GM23338 (cell line): ENCODE measurements at regions not wholly inside any gene's neighbourhood (a gene's known extent, or its start where the extent isn't known, plus 50 kb on each side); places are given as distances from the start of the nearest gene placed in this dataset.

Experiments
- ATAC-seq: fragments of 200-7000 bp; cut with Tn5 transposase; 3 replicates; pipeline ENCODE4 v1.9.1; 2020
- DNase-seq: peaks from one replicate; pipeline ENCODE4 v3.0.0-alpha.2; 2015; ENCODE audit warnings: low spot score
- H2AFZ ChIP-seq: fragments of 200-600 bp; sonication (generic); 2 replicates; pipeline ENCODE4 v1.8.0; 2016; ENCODE audit warnings: antibody characterized with exemption, mild to moderate bottlenecking, moderate library complexity
- H3F3A ChIP-seq: fragments of 200-600 bp; sonication (generic); replicated peaks from 2 replicates; pipeline ENCODE4 v1.8.0; 2017; ENCODE audit warnings: antibody characterized with exemption, mixed run types, low read depth
- H3K27ac ChIP-seq: fragments of 200-600 bp; sonication (generic); 2 replicates; pipeline ENCODE4 v1.6.1; 2016; ENCODE audit warnings: low read depth
- H3K27me3 ChIP-seq: fragments of 200-600 bp; sonication (generic); 2 replicates; pipeline ENCODE4 v1.8.0; 2016; ENCODE audit warnings: mild to moderate bottlenecking, mixed run types, moderate library complexity; ENCODE audit not compliant: insufficient read depth
- H3K36me3 ChIP-seq: fragments of 200-600 bp; sonication (generic); 2 replicates; pipeline ENCODE4 v1.8.0; 2016; ENCODE audit warnings: mild to moderate bottlenecking; ENCODE audit not compliant: insufficient read depth
- H3K4me1 ChIP-seq: fragments of 200-600 bp; sonication (generic); 2 replicates; pipeline ENCODE4 v1.8.0; 2016; ENCODE audit warnings: mild to moderate bottlenecking, moderate library complexity; ENCODE audit not compliant: insufficient read depth
- H3K4me2 ChIP-seq: fragments of 200-600 bp; sonication (generic); 2 replicates; pipeline ENCODE4 v1.7.1; 2017; ENCODE audit warnings: mixed run types
- H3K4me3 ChIP-seq: fragments of 200-600 bp; sonication (generic); 2 replicates; pipeline ENCODE4 v1.6.1; 2016; ENCODE audit warnings: mixed run types
- H3K79me2 ChIP-seq: fragments of 200-600 bp; sonication (generic); replicated peaks from 2 replicates; pipeline ENCODE4 v1.8.0; 2017; ENCODE audit warnings: mild to moderate bottlenecking; ENCODE audit not compliant: insufficient read depth
- H3K9me2 ChIP-seq: fragments of 200-600 bp; sonication (generic); 2 replicates; pipeline ENCODE4 v1.8.0; 2017; ENCODE audit not compliant: insufficient read depth
- H4K20me1 ChIP-seq: fragments of 200-600 bp; sonication (generic); replicated peaks from 2 replicates; pipeline ENCODE4 v1.8.0; 2017; ENCODE audit warnings: mild to moderate bottlenecking; ENCODE audit not compliant: insufficient read depth
- H3K27ac Mint-ChIP-seq: 2 replicates; pipeline ENCODE4 v1.8.0; 2020; ENCODE audit warnings: inconsistent platforms, mild to moderate bottlenecking, moderate library complexity, mixed read lengths
- H3K27me3 Mint-ChIP-seq: 3 replicates; pipeline ENCODE4 v1.8.0; 2022; ENCODE audit warnings: low read depth, mild to moderate bottlenecking, moderate library complexity, mixed read lengths, inconsistent platforms; ENCODE audit not compliant: insufficient read depth, poor library complexity
- H3K36me3 Mint-ChIP-seq: 3 replicates; pipeline ENCODE4 v1.8.0; 2021; ENCODE audit warnings: low read depth, mild to moderate bottlenecking, inconsistent platforms, moderate library complexity, mixed read lengths
- H3K4me1 Mint-ChIP-seq: 3 replicates; pipeline ENCODE4 v1.8.0; 2020; ENCODE audit warnings: mild to moderate bottlenecking, inconsistent platforms, mixed read lengths
- H3K4me3 Mint-ChIP-seq: 3 replicates; pipeline ENCODE4 v1.8.0; 2021; ENCODE audit warnings: moderate library complexity, mild to moderate bottlenecking, inconsistent platforms, mixed read lengths
- H3K9me3 Mint-ChIP-seq: 3 replicates; pipeline ENCODE4 v1.8.0; 2020; ENCODE audit warnings: moderate library complexity, mild to moderate bottlenecking, inconsistent platforms, mixed read lengths
- CREB1 ChIP-seq: fragments of 250-450 bp; sonication (Bioruptor Pico); IDR thresholded peaks from 2 replicates; pipeline ENCODE4 v1.5.0; 2020; ENCODE audit warnings: low read depth, mild to moderate bottlenecking, moderate library complexity
- EZH2 ChIP-seq: fragments of 200-600 bp; sonication (generic); IDR thresholded peaks from one replicate; pipeline ENCODE4 v1.8.0; 2017; ENCODE audit warnings: antibody characterized with exemption, mild to moderate bottlenecking, low read depth; ENCODE audit not compliant: unreplicated experiment
- EZH2phosphoT487 ChIP-seq: fragments of 200-600 bp; sonication (generic); IDR thresholded peaks from one replicate; pipeline ENCODE4 v1.8.1; 2018; ENCODE audit warnings: antibody characterized with exemption; ENCODE audit not compliant: unreplicated experiment
- JUNB ChIP-seq: IDR thresholded peaks from one replicate; pipeline ENCODE4 v1.6.1; 2016; ENCODE audit warnings: antibody characterized with exemption; ENCODE audit not compliant: unreplicated experiment
- NANOG ChIP-seq: IDR thresholded peaks from 2 replicates; pipeline ENCODE4 v1.6.1; 2016; ENCODE audit warnings: antibody characterized with exemption, borderline replicate concordance
- POLR2AphosphoS5 ChIP-seq: IDR thresholded peaks from 2 replicates; pipeline ENCODE4 v1.6.1; 2016; ENCODE audit warnings: antibody characterized with exemption, low read depth
- STAT1 ChIP-seq: IDR thresholded peaks from one replicate; pipeline ENCODE4 v1.6.1; 2016; ENCODE audit warnings: antibody characterized with exemption; ENCODE audit not compliant: unreplicated experiment
- ZNF114 ChIP-seq: fragments of 250-450 bp; sonication (Bioruptor Pico); IDR thresholded peaks from 2 replicates; pipeline ENCODE4 v1.5.0; 2020; ENCODE audit warnings: mild to moderate bottlenecking, moderate library complexity
- ZNF331 ChIP-seq: fragments of 250-450 bp; sonication (Bioruptor Pico); IDR thresholded peaks from 2 replicates; pipeline ENCODE4 v1.5.0; 2020; ENCODE audit warnings: low read depth, mild to moderate bottlenecking, moderate library complexity
- TF ChIP-seq, protein P1 (sequence below), 2 experiments: fragments of 200-600 bp in 1 of 2; sonication (generic) in 1 of 2; conservative IDR thresholded peaks; 2 replicates each; pipeline versions ENCODE4 v1.5.1 to v1.6.1; 2016 to 2017; ENCODE audit warnings: antibody characterized with exemption in 2 of 2, low read depth in 2 of 2, mild to moderate bottlenecking in 2 of 2, moderate library complexity in 1 of 2
- TF ChIP-seq, protein P2 (sequence below): fragments of 250-450 bp; sonication (Bioruptor Pico); IDR thresholded peaks from 2 replicates; pipeline ENCODE4 v1.5.0; 2020; ENCODE audit warnings: mild to moderate bottlenecking, moderate library complexity
- TF ChIP-seq, protein P3 (sequence below): IDR thresholded peaks from one replicate; pipeline ENCODE4 v1.6.1; 2018; ENCODE audit warnings: antibody characterized with exemption; ENCODE audit not compliant: unreplicated experiment
- TF ChIP-seq, protein P4 (sequence below): IDR thresholded peaks from 2 replicates; pipeline ENCODE4 v1.6.1; 2016; ENCODE audit warnings: antibody characterized with exemption

DNA sequence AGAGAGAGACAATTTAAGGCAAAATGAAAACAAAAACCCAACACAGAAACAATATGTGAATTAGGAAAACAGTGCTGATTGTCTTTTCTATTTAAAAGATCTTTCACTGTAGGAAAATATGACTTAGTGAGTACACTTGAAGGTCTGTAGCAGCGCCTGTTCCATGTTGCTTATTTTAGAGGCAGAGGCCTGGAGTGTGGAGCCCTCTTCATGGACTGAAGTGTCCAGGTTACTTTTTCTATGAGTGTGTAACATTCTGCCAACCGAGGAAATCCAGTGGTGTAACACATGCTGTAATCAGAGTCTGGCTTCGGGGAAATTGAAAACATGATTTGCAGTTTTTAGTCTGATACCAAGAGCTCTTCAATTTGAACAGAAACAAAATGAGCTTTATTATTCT lies 64.0 kb upstream of the GPRIN3 start (continued):
- TF ChIP-seq, protein P1, sequence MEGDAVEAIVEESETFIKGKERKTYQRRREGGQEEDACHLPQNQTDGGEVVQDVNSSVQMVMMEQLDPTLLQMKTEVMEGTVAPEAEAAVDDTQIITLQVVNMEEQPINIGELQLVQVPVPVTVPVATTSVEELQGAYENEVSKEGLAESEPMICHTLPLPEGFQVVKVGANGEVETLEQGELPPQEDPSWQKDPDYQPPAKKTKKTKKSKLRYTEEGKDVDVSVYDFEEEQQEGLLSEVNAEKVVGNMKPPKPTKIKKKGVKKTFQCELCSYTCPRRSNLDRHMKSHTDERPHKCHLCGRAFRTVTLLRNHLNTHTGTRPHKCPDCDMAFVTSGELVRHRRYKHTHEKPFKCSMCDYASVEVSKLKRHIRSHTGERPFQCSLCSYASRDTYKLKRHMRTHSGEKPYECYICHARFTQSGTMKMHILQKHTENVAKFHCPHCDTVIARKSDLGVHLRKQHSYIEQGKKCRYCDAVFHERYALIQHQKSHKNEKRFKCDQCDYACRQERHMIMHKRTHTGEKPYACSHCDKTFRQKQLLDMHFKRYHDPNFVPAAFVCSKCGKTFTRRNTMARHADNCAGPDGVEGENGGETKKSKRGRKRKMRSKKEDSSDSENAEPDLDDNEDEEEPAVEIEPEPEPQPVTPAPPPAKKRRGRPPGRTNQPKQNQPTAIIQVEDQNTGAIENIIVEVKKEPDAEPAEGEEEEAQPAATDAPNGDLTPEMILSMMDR (conservative IDR thresholded peaks at IDR 0.05; ENCODE audit: low read depth in 2 of 2): no peak
- TF ChIP-seq, protein P2, sequence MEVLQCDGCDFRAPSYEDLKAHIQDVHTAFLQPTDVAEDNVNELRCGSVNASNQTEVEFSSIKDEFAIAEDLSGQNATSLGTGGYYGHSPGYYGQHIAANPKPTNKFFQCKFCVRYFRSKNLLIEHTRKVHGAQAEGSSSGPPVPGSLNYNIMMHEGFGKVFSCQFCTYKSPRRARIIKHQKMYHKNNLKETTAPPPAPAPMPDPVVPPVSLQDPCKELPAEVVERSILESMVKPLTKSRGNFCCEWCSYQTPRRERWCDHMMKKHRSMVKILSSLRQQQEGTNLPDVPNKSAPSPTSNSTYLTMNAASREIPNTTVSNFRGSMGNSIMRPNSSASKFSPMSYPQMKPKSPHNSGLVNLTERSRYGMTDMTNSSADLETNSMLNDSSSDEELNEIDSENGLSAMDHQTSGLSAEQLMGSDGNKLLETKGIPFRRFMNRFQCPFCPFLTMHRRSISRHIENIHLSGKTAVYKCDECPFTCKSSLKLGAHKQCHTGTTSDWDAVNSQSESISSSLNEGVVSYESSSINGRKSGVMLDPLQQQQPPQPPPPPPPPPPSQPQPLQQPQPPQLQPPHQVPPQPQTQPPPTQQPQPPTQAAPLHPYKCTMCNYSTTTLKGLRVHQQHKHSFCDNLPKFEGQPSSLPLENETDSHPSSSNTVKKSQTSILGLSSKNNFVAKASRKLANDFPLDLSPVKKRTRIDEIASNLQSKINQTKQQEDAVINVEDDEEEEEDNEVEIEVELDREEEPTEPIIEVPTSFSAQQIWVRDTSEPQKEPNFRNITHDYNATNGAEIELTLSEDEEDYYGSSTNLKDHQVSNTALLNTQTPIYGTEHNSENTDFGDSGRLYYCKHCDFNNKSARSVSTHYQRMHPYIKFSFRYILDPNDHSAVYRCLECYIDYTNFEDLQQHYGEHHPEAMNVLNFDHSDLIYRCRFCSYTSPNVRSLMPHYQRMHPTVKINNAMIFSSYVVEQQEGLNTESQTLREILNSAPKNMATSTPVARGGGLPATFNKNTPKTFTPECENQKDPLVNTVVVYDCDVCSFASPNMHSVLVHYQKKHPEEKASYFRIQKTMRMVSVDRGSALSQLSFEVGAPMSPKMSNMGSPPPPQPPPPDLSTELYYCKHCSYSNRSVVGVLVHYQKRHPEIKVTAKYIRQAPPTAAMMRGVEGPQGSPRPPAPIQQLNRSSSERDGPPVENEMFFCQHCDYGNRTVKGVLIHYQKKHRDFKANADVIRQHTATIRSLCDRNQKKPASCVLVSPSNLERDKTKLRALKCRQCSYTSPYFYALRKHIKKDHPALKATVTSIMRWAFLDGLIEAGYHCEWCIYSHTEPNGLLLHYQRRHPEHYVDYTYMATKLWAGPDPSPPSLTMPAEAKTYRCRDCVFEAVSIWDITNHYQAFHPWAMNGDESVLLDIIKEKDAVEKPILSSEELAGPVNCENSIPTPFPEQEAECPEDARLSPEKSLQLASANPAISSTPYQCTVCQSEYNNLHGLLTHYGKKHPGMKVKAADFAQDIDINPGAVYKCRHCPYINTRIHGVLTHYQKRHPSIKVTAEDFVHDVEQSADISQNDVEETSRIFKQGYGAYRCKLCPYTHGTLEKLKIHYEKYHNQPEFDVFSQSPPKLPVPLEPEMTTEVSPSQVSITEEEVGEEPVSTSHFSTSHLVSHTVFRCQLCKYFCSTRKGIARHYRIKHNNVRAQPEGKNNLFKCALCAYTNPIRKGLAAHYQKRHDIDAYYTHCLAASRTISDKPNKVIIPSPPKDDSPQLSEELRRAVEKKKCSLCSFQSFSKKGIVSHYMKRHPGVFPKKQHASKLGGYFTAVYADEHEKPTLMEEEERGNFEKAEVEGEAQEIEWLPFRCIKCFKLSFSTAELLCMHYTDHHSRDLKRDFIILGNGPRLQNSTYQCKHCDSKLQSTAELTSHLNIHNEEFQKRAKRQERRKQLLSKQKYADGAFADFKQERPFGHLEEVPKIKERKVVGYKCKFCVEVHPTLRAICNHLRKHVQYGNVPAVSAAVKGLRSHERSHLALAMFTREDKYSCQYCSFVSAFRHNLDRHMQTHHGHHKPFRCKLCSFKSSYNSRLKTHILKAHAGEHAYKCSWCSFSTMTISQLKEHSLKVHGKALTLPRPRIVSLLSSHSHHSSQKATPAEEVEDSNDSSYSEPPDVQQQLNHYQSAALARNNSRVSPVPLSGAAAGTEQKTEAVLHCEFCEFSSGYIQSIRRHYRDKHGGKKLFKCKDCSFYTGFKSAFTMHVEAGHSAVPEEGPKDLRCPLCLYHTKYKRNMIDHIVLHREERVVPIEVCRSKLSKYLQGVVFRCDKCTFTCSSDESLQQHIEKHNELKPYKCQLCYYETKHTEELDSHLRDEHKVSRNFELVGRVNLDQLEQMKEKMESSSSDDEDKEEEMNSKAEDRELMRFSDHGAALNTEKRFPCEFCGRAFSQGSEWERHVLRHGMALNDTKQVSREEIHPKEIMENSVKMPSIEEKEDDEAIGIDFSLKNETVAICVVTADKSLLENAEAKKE: no peak
- TF ChIP-seq STAT1: no peak
- TF ChIP-seq ZNF114 (CRISPR knock-in tag): no peak

DNA sequence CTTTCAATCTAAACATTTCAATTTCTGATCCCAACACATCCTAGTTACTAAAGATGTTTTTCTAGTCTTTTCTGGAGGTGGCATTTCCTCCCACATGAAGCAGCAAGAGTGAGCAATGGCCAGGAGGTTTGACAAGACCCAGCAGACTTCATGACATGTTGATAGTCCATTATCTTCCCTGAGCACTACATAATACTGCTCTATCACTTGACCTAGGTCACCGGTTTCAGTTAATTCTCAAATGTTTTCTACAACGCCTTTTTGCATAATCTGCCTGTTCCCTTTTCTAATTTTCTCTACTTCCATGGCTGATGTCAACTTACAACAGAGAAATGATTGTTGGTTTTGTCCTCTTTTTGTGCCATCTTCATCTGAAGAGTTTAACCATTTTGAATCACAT lies 62.0 kb upstream of the GPRIN3 start:
- no peak for TF ChIP-seq POLR2AphosphoS5
- no peak for TF ChIP-seq CREB1
- no peak for TF ChIP-seq EZH2phosphoT487
- TF ChIP-seq NANOG: no peak
- no peak for TF ChIP-seq ZNF114 (CRISPR knock-in tag)
- TF ChIP-seq, protein P3, sequence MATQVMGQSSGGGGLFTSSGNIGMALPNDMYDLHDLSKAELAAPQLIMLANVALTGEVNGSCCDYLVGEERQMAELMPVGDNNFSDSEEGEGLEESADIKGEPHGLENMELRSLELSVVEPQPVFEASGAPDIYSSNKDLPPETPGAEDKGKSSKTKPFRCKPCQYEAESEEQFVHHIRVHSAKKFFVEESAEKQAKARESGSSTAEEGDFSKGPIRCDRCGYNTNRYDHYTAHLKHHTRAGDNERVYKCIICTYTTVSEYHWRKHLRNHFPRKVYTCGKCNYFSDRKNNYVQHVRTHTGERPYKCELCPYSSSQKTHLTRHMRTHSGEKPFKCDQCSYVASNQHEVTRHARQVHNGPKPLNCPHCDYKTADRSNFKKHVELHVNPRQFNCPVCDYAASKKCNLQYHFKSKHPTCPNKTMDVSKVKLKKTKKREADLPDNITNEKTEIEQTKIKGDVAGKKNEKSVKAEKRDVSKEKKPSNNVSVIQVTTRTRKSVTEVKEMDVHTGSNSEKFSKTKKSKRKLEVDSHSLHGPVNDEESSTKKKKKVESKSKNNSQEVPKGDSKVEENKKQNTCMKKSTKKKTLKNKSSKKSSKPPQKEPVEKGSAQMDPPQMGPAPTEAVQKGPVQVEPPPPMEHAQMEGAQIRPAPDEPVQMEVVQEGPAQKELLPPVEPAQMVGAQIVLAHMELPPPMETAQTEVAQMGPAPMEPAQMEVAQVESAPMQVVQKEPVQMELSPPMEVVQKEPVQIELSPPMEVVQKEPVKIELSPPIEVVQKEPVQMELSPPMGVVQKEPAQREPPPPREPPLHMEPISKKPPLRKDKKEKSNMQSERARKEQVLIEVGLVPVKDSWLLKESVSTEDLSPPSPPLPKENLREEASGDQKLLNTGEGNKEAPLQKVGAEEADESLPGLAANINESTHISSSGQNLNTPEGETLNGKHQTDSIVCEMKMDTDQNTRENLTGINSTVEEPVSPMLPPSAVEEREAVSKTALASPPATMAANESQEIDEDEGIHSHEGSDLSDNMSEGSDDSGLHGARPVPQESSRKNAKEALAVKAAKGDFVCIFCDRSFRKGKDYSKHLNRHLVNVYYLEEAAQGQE: no peak
- TF ChIP-seq, protein P4, sequence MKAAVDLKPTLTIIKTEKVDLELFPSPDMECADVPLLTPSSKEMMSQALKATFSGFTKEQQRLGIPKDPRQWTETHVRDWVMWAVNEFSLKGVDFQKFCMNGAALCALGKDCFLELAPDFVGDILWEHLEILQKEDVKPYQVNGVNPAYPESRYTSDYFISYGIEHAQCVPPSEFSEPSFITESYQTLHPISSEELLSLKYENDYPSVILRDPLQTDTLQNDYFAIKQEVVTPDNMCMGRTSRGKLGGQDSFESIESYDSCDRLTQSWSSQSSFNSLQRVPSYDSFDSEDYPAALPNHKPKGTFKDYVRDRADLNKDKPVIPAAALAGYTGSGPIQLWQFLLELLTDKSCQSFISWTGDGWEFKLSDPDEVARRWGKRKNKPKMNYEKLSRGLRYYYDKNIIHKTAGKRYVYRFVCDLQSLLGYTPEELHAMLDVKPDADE: no peak
- TF ChIP-seq JUNB: no peak
- TF ChIP-seq STAT1: no peak
- TF ChIP-seq EZH2: no peak
- TF ChIP-seq ZNF331: no peak
- H3K27ac Mint-ChIP-seq: no peak overlapping the region
- Histone ChIP-seq H3K36me3 (no peaks in the 10 kb centered on the region), H3K9me2 (0 out of 2 replicates have a peak, but pooled peaks cover 13% of the 10 kb centered on the region), H3K27me3 (no peaks in the 10 kb centered on the region), H2AFZ (no peak overlapping the region), H4K20me1 (no peaks in the 10 kb centered on the region), H3K4me2 (no peak overlapping the region), H3K4me1 (0 out of 2 replicates have a peak, but pooled peaks cover 4% of the 10 kb centered on the region), H3K27ac (no peak overlapping the region), H3K4me3 (no peak overlapping the region), H3K79me2 (no peaks in the 10 kb centered on the region), H3F3A (no peaks in the 10 kb centered on the region)
- H3K4me1 Mint-ChIP-seq: no peaks in the 10 kb centered on the region; the same call in 1 of the 3 replicates
- H3K36me3 Mint-ChIP-seq: no peaks in the 10 kb centered on the region
- DNase-seq (no peak), ATAC-seq (no peak)
- no peaks in the 10 kb centered on the region for H3K9me3 Mint-ChIP-seq
- no peak overlapping the region for H3K4me3 Mint-ChIP-seq
- no peaks in the 10 kb centered on the region for H3K27me3 Mint-ChIP-seq
